ENCODE measurements at regions not wholly inside any gene's neighbourhood (a gene's known extent, or its start where the extent isn't known, plus 50 kb on each side); places are given as distances from the start of the nearest gene placed in this dataset.

GRCh38 chr1:2930016-2930815, 91.1 kb upstream of the ACTRT2 start:
- Histone ChIP-seq H3K9me3 (ENCODE audit: low read length) (no peaks in the 10 kb centered on the region), H3K4me1 (ENCODE audit: insufficient read depth, low read length) (no peaks in the 10 kb centered on the region), H3K4me3 (ENCODE audit: low read length) (no peak overlapping the region), H3K36me3 (ENCODE audit: insufficient read depth, low read length) (no peaks in the 10 kb centered on the region), H2AFZ (ENCODE audit: low read depth, low read length) (no peak overlapping the region), H3K27me3 (ENCODE audit: insufficient read depth, low read length) (peaks cover 89% of the 10 kb centered on the region)

- H3K4me1 ChIP-seq (ENCODE audit: insufficient read depth, low read length) = no peaks in the 10 kb centered on the region
- H3K27me3 ChIP-seq (ENCODE audit: insufficient read depth, low read length) = peaks cover 82% of the 10 kb centered on the region
- H2AFZ ChIP-seq (ENCODE audit: low read depth, low read length) = no peak overlapping the region
Observed at GRCh38 chr1:2930913-2931723, 90.1 kb upstream of the ACTRT2 start.

GRCh38 chr1:2931724-2932401, 89.4 kb upstream of the ACTRT2 start:
- Histone ChIP-seq H3K27me3 (ENCODE audit: insufficient read depth, low read length) (peaks cover 82% of the 10 kb centered on the region), H2AFZ (ENCODE audit: low read depth, low read length) (no peak overlapping the region), H3K4me1 (ENCODE audit: insufficient read depth, low read length) (no peaks in the 10 kb centered on the region), H3K4me3 (ENCODE audit: low read length) (no peak overlapping the region), H3K9me3 (ENCODE audit: low read length) (no peaks in the 10 kb centered on the region), H3K36me3 (ENCODE audit: insufficient read depth, low read length) (no peaks in the 10 kb centered on the region)

More at GRCh38 chr1:2930913-2931723, 90.1 kb upstream of the ACTRT2 start:
- H3K9me3 ChIP-seq (ENCODE audit: low read length) = no peaks in the 10 kb centered on the region
- no peaks in the 10 kb centered on the region for H3K36me3 ChIP-seq (ENCODE audit: insufficient read depth, low read length)
- H3K4me3 ChIP-seq (ENCODE audit: low read length) = no peak overlapping the region

- H3K27me3 ChIP-seq (ENCODE audit: insufficient read depth, low read length) = peaks cover 72% of the 10 kb centered on the region
Observed at GRCh38 chr1:2932671-2933350, 88.5 kb upstream of the ACTRT2 start.

GRCh38 chr1:2933431-2934155, 87.7 kb upstream of the ACTRT2 start:
- Histone ChIP-seq H3K9me3 (ENCODE audit: low read length) (no peaks in the 10 kb centered on the region), H3K27me3 (ENCODE audit: insufficient read depth, low read length) (peaks cover 66% of the 10 kb centered on the region), H2AFZ (ENCODE audit: low read depth, low read length) (no peak overlapping the region), H3K4me3 (ENCODE audit: low read length) (no peak overlapping the region), H3K36me3 (ENCODE audit: insufficient read depth, low read length) (no peaks in the 10 kb centered on the region), H3K4me1 (ENCODE audit: insufficient read depth, low read length) (no peaks in the 10 kb centered on the region)

More at GRCh38 chr1:2932671-2933350, 88.5 kb upstream of the ACTRT2 start:
- Histone ChIP-seq H2AFZ (ENCODE audit: low read depth, low read length) (no peak overlapping the region), H3K9me3 (ENCODE audit: low read length) (no peaks in the 10 kb centered on the region), H3K4me1 (ENCODE audit: insufficient read depth, low read length) (no peaks in the 10 kb centered on the region), H3K36me3 (ENCODE audit: insufficient read depth, low read length) (no peaks in the 10 kb centered on the region), H3K4me3 (ENCODE audit: low read length) (no peak overlapping the region)

- Histone ChIP-seq H3K4me3 (ENCODE audit: low read length) (no peak overlapping the region), H3K4me1 (ENCODE audit: insufficient read depth, low read length) (no peaks in the 10 kb centered on the region), H3K27me3 (ENCODE audit: insufficient read depth, low read length) (peaks cover 60% of the 10 kb centered on the region), H2AFZ (ENCODE audit: low read depth, low read length) (no peak overlapping the region), H3K36me3 (ENCODE audit: insufficient read depth, low read length) (no peaks in the 10 kb centered on the region), H3K9me3 (ENCODE audit: low read length) (no peaks in the 10 kb centered on the region)
Observed at GRCh38 chr1:2934156-2934540, 87.1 kb upstream of the ACTRT2 start.

GRCh38 chr1:2934642-2935081, 86.6 kb upstream of the ACTRT2 start:
- Histone ChIP-seq H3K9me3 (ENCODE audit: low read length) (no peaks in the 10 kb centered on the region), H3K36me3 (ENCODE audit: insufficient read depth, low read length) (no peaks in the 10 kb centered on the region), H3K4me1 (ENCODE audit: insufficient read depth, low read length) (no peaks in the 10 kb centered on the region), H3K27me3 (ENCODE audit: insufficient read depth, low read length) (peaks cover 55% of the 10 kb centered on the region), H3K4me3 (ENCODE audit: low read length) (no peak overlapping the region), H2AFZ (ENCODE audit: low read depth, low read length) (no peak overlapping the region)

GRCh38 chr1:2935184-2935583, 86.1 kb upstream of the ACTRT2 start:
- no peak overlapping the region for H2AFZ ChIP-seq (ENCODE audit: low read depth, low read length)
- H3K9me3 ChIP-seq (ENCODE audit: low read length) = no peaks in the 10 kb centered on the region
- H3K36me3 ChIP-seq (ENCODE audit: insufficient read depth, low read length) = no peaks in the 10 kb centered on the region
- H3K4me1 ChIP-seq (ENCODE audit: insufficient read depth, low read length) = no peaks in the 10 kb centered on the region
- peaks cover 50% of the 10 kb centered on the region for H3K27me3 ChIP-seq (ENCODE audit: insufficient read depth, low read length)
- H3K4me3 ChIP-seq (ENCODE audit: low read length) = no peak overlapping the region

- Histone ChIP-seq H3K9me3 (ENCODE audit: low read length) (no peaks in the 10 kb centered on the region), H2AFZ (ENCODE audit: low read depth, low read length) (no peak overlapping the region), H3K27me3 (ENCODE audit: insufficient read depth, low read length) (peaks cover 44% of the 10 kb centered on the region), H3K36me3 (ENCODE audit: insufficient read depth, low read length) (no peaks in the 10 kb centered on the region), H3K4me3 (ENCODE audit: low read length) (no peak overlapping the region), H3K4me1 (ENCODE audit: insufficient read depth, low read length) (no peaks in the 10 kb centered on the region)
Observed at GRCh38 chr1:2935751-2936390, 85.4 kb upstream of the ACTRT2 start.

- Histone ChIP-seq H2AFZ (ENCODE audit: low read depth, low read length) (no peak overlapping the region), H3K4me1 (ENCODE audit: insufficient read depth, low read length) (no peaks in the 10 kb centered on the region), H3K9me3 (ENCODE audit: low read length) (no peaks in the 10 kb centered on the region), H3K36me3 (ENCODE audit: insufficient read depth, low read length) (no peaks in the 10 kb centered on the region), H3K4me3 (ENCODE audit: low read length) (no peak overlapping the region), H3K27me3 (ENCODE audit: insufficient read depth, low read length) (peaks cover 35% of the 10 kb centered on the region)
Observed at GRCh38 chr1:2936559-2937515, 84.4 kb upstream of the ACTRT2 start.

- H3K4me1 ChIP-seq (ENCODE audit: insufficient read depth, low read length) = no peaks in the 10 kb centered on the region
- H3K36me3 ChIP-seq (ENCODE audit: insufficient read depth, low read length) = no peaks in the 10 kb centered on the region
- no peak overlapping the region for H3K4me3 ChIP-seq (ENCODE audit: low read length)
- no peaks in the 10 kb centered on the region for H3K9me3 ChIP-seq (ENCODE audit: low read length)
- H2AFZ ChIP-seq (ENCODE audit: low read depth, low read length) = no peak overlapping the region
- H3K27me3 ChIP-seq (ENCODE audit: insufficient read depth, low read length) = peaks cover 26% of the 10 kb centered on the region
Observed at GRCh38 chr1:2937805-2938204, 83.5 kb upstream of the ACTRT2 start.
